GM23338 (cell line): ENCODE measurements at regions not wholly inside any gene's neighbourhood (a gene's known extent, or its start where the extent isn't known, plus 50 kb on each side); places are given as distances from the start of the nearest gene placed in this dataset.

Experiments used
- ATAC-seq: fragments of 200-7000 bp; cut with Tn5 transposase; 3 replicates; pipeline ENCODE4 v1.9.1; 2020
- DNase-seq: peaks from one replicate; pipeline ENCODE4 v3.0.0-alpha.2; 2015; ENCODE audit warnings: low spot score
- H2AFZ ChIP-seq: fragments of 200-600 bp; sonication (generic); 2 replicates; pipeline ENCODE4 v1.8.0; 2016; ENCODE audit warnings: antibody characterized with exemption, mild to moderate bottlenecking, moderate library complexity
- H3F3A ChIP-seq: fragments of 200-600 bp; sonication (generic); replicated peaks from 2 replicates; pipeline ENCODE4 v1.8.0; 2017; ENCODE audit warnings: antibody characterized with exemption, mixed run types, low read depth
- H3K27ac ChIP-seq: fragments of 200-600 bp; sonication (generic); 2 replicates; pipeline ENCODE4 v1.6.1; 2016; ENCODE audit warnings: low read depth
- H3K27me3 ChIP-seq: fragments of 200-600 bp; sonication (generic); 2 replicates; pipeline ENCODE4 v1.8.0; 2016; ENCODE audit warnings: mild to moderate bottlenecking, mixed run types, moderate library complexity; ENCODE audit not compliant: insufficient read depth
- H3K36me3 ChIP-seq: fragments of 200-600 bp; sonication (generic); 2 replicates; pipeline ENCODE4 v1.8.0; 2016; ENCODE audit warnings: mild to moderate bottlenecking; ENCODE audit not compliant: insufficient read depth
- H3K4me1 ChIP-seq: fragments of 200-600 bp; sonication (generic); 2 replicates; pipeline ENCODE4 v1.8.0; 2016; ENCODE audit warnings: mild to moderate bottlenecking, moderate library complexity; ENCODE audit not compliant: insufficient read depth
- H3K4me2 ChIP-seq: fragments of 200-600 bp; sonication (generic); 2 replicates; pipeline ENCODE4 v1.7.1; 2017; ENCODE audit warnings: mixed run types
- H3K4me3 ChIP-seq: fragments of 200-600 bp; sonication (generic); 2 replicates; pipeline ENCODE4 v1.6.1; 2016; ENCODE audit warnings: mixed run types
- H3K79me2 ChIP-seq: fragments of 200-600 bp; sonication (generic); replicated peaks from 2 replicates; pipeline ENCODE4 v1.8.0; 2017; ENCODE audit warnings: mild to moderate bottlenecking; ENCODE audit not compliant: insufficient read depth
- H3K9me2 ChIP-seq: fragments of 200-600 bp; sonication (generic); 2 replicates; pipeline ENCODE4 v1.8.0; 2017; ENCODE audit not compliant: insufficient read depth
- H4K20me1 ChIP-seq: fragments of 200-600 bp; sonication (generic); replicated peaks from 2 replicates; pipeline ENCODE4 v1.8.0; 2017; ENCODE audit warnings: mild to moderate bottlenecking; ENCODE audit not compliant: insufficient read depth
- H3K27ac Mint-ChIP-seq: 2 replicates; pipeline ENCODE4 v1.8.0; 2020; ENCODE audit warnings: inconsistent platforms, mild to moderate bottlenecking, moderate library complexity, mixed read lengths
- H3K27me3 Mint-ChIP-seq: 3 replicates; pipeline ENCODE4 v1.8.0; 2022; ENCODE audit warnings: low read depth, mild to moderate bottlenecking, moderate library complexity, mixed read lengths, inconsistent platforms; ENCODE audit not compliant: insufficient read depth, poor library complexity
- H3K36me3 Mint-ChIP-seq: 3 replicates; pipeline ENCODE4 v1.8.0; 2021; ENCODE audit warnings: low read depth, mild to moderate bottlenecking, inconsistent platforms, moderate library complexity, mixed read lengths
- H3K4me1 Mint-ChIP-seq: 3 replicates; pipeline ENCODE4 v1.8.0; 2020; ENCODE audit warnings: mild to moderate bottlenecking, inconsistent platforms, mixed read lengths
- H3K4me3 Mint-ChIP-seq: 3 replicates; pipeline ENCODE4 v1.8.0; 2021; ENCODE audit warnings: moderate library complexity, mild to moderate bottlenecking, inconsistent platforms, mixed read lengths
- H3K9me3 Mint-ChIP-seq: 3 replicates; pipeline ENCODE4 v1.8.0; 2020; ENCODE audit warnings: moderate library complexity, mild to moderate bottlenecking, inconsistent platforms, mixed read lengths
- CREB1 ChIP-seq: fragments of 250-450 bp; sonication (Bioruptor Pico); IDR thresholded peaks from 2 replicates; pipeline ENCODE4 v1.5.0; 2020; ENCODE audit warnings: low read depth, mild to moderate bottlenecking, moderate library complexity
- CTCF ChIP-seq, 2 experiments: fragments of 200-600 bp in 1 of 2; sonication (generic) in 1 of 2; conservative IDR thresholded peaks; 2 replicates each; pipeline versions ENCODE4 v1.5.1 to v1.6.1; 2016 to 2017; ENCODE audit warnings: antibody characterized with exemption in 2 of 2, low read depth in 2 of 2, mild to moderate bottlenecking in 2 of 2, moderate library complexity in 1 of 2
- ETS1 ChIP-seq: IDR thresholded peaks from 2 replicates; pipeline ENCODE4 v1.6.1; 2016; ENCODE audit warnings: antibody characterized with exemption
- EZH2 ChIP-seq: fragments of 200-600 bp; sonication (generic); IDR thresholded peaks from one replicate; pipeline ENCODE4 v1.8.0; 2017; ENCODE audit warnings: antibody characterized with exemption, mild to moderate bottlenecking, low read depth; ENCODE audit not compliant: unreplicated experiment
- EZH2phosphoT487 ChIP-seq: fragments of 200-600 bp; sonication (generic); IDR thresholded peaks from one replicate; pipeline ENCODE4 v1.8.1; 2018; ENCODE audit warnings: antibody characterized with exemption; ENCODE audit not compliant: unreplicated experiment
- JUNB ChIP-seq: IDR thresholded peaks from one replicate; pipeline ENCODE4 v1.6.1; 2016; ENCODE audit warnings: antibody characterized with exemption; ENCODE audit not compliant: unreplicated experiment
- NANOG ChIP-seq: IDR thresholded peaks from 2 replicates; pipeline ENCODE4 v1.6.1; 2016; ENCODE audit warnings: antibody characterized with exemption, borderline replicate concordance
- POLR2AphosphoS5 ChIP-seq: IDR thresholded peaks from 2 replicates; pipeline ENCODE4 v1.6.1; 2016; ENCODE audit warnings: antibody characterized with exemption, low read depth
- REST ChIP-seq: IDR thresholded peaks from one replicate; pipeline ENCODE4 v1.6.1; 2018; ENCODE audit warnings: antibody characterized with exemption; ENCODE audit not compliant: unreplicated experiment
- STAT1 ChIP-seq: IDR thresholded peaks from one replicate; pipeline ENCODE4 v1.6.1; 2016; ENCODE audit warnings: antibody characterized with exemption; ENCODE audit not compliant: unreplicated experiment
- ZNF114 ChIP-seq: fragments of 250-450 bp; sonication (Bioruptor Pico); IDR thresholded peaks from 2 replicates; pipeline ENCODE4 v1.5.0; 2020; ENCODE audit warnings: mild to moderate bottlenecking, moderate library complexity
- ZNF462 ChIP-seq: fragments of 250-450 bp; sonication (Bioruptor Pico); IDR thresholded peaks from 2 replicates; pipeline ENCODE4 v1.5.0; 2020; ENCODE audit warnings: mild to moderate bottlenecking, moderate library complexity

- Histone ChIP-seq H4K20me1 (no peaks in the 10 kb centered on the region), H3K4me3 (no peak overlapping the region), H3K4me2 (no peak overlapping the region), H3K4me1 (no peaks in the 10 kb centered on the region), H2AFZ (no peak overlapping the region; the same call in 1 of the 2 replicates), H3K79me2 (no peaks in the 10 kb centered on the region), H3K27me3 (no peaks in the 10 kb centered on the region), H3K9me2 (no peaks in the 10 kb centered on the region), H3F3A (no peaks in the 10 kb centered on the region), H3K27ac (no peak overlapping the region), H3K36me3 (no peaks in the 10 kb centered on the region)
- no peak for TF ChIP-seq ZNF462 (CRISPR knock-in tag)
- TF ChIP-seq JUNB = no peak
- no peak for TF ChIP-seq ZNF114 (CRISPR knock-in tag)
- no peak for TF ChIP-seq CTCF (conservative IDR thresholded peaks at IDR 0.05; ENCODE audit: low read depth in 2 of 2)
- no peak for TF ChIP-seq STAT1
- TF ChIP-seq POLR2AphosphoS5 = no peak
- no peak for TF ChIP-seq REST
- TF ChIP-seq EZH2phosphoT487 = no peak
- TF ChIP-seq NANOG = no peak
- no peak for TF ChIP-seq ETS1
- TF ChIP-seq EZH2 = no peak
- TF ChIP-seq CREB1 = no peak
- no peak for ATAC-seq
- no peak overlapping the region for H3K4me3 Mint-ChIP-seq
- H3K4me1 Mint-ChIP-seq = peaks cover 2% of the 10 kb centered on the region; the same call in 2 of the 3 replicates
- no peaks in the 10 kb centered on the region for H3K27me3 Mint-ChIP-seq
- no peaks in the 10 kb centered on the region for H3K36me3 Mint-ChIP-seq
- no peak overlapping the region for H3K27ac Mint-ChIP-seq
- no peaks in the 10 kb centered on the region; the same call in 2 of the 3 replicates for H3K9me3 Mint-ChIP-seq
- DNase-seq = no peak
Measured at GRCh38 chr6:40806256-40806864, 219.2 kb upstream of the LRFN2 start.
